Endothelial cell (in vitro differentiated cells): ENCODE measurements at regions not wholly inside any gene's neighbourhood (a gene's known extent, or its start where the extent isn't known, plus 50 kb on each side); places are given as distances from the start of the nearest gene placed in this dataset.

Source experiments
- DNase-seq: peaks from one replicate; pipeline ENCODE4 v3.0.0; 2021; ENCODE audit warnings: low spot score
- H3K27ac Mint-ChIP-seq: one replicate; pipeline ENCODE4 v1.8.0; 2021; ENCODE audit warnings: mixed read lengths, inconsistent platforms; ENCODE audit not compliant: unreplicated experiment
- H3K27me3 Mint-ChIP-seq: one replicate; pipeline ENCODE4 v1.8.0; 2021; ENCODE audit warnings: mild to moderate bottlenecking, moderate library complexity, mixed read lengths, inconsistent platforms; ENCODE audit not compliant: unreplicated experiment
- H3K36me3 Mint-ChIP-seq: one replicate; pipeline ENCODE4 v1.8.0; 2021; ENCODE audit warnings: mild to moderate bottlenecking, low read depth, mixed read lengths, inconsistent platforms; ENCODE audit not compliant: unreplicated experiment
- H3K4me1 Mint-ChIP-seq: one replicate; pipeline ENCODE4 v1.8.0; 2021; ENCODE audit warnings: mild to moderate bottlenecking, mixed read lengths, inconsistent platforms; ENCODE audit not compliant: unreplicated experiment
- H3K4me3 Mint-ChIP-seq: one replicate; pipeline ENCODE4 v1.8.0; 2021; ENCODE audit warnings: mild to moderate bottlenecking, mixed read lengths, inconsistent platforms; ENCODE audit not compliant: unreplicated experiment
- H3K9me3 Mint-ChIP-seq: one replicate; pipeline ENCODE4 v1.8.0; 2021; ENCODE audit warnings: mixed read lengths, inconsistent platforms; ENCODE audit not compliant: unreplicated experiment
- CTCF ChIP-seq: fragments of 200-600 bp; sonication (generic); IDR thresholded peaks from one replicate; pipeline ENCODE4 v1.5.0; 2021; ENCODE audit warnings: antibody characterized with exemption; ENCODE audit not compliant: unreplicated experiment

- Mint-ChIP-seq H3K4me3 (no peak overlapping the region), H3K27ac (no peak overlapping the region), H3K36me3 (no peaks in the 10 kb centered on the region), H3K9me3 (no peaks in the 10 kb centered on the region), H3K27me3 (no peaks in the 10 kb centered on the region), H3K4me1 (no peaks in the 10 kb centered on the region)
- peak; percentile 64 for TF ChIP-seq CTCF
- peak; percentile 72 for DNase-seq
Observed at GRCh38 chr18:11518788-11519685, 90.4 kb upstream of the SLC35G4 start.

- H3K4me1 Mint-ChIP-seq, result no peaks in the 10 kb centered on the region
- no peak for TF ChIP-seq CTCF
- no peaks in the 10 kb centered on the region for H3K36me3 Mint-ChIP-seq
- H3K27ac Mint-ChIP-seq, result no peak overlapping the region
- H3K4me3 Mint-ChIP-seq, result no peak overlapping the region
- no peak for DNase-seq
- H3K9me3 Mint-ChIP-seq, result no peaks in the 10 kb centered on the region
- H3K27me3 Mint-ChIP-seq, result no peaks in the 10 kb centered on the region
Observed at GRCh38 chr18:11517704-11518103, 91.7 kb upstream of the SLC35G4 start.

GRCh38 chr18:11516751-11517503, 92.5 kb upstream of the SLC35G4 start:
- no peak for DNase-seq
- Mint-ChIP-seq H3K4me1 (no peaks in the 10 kb centered on the region), H3K36me3 (no peaks in the 10 kb centered on the region), H3K4me3 (no peak overlapping the region), H3K27ac (no peak overlapping the region), H3K27me3 (no peaks in the 10 kb centered on the region), H3K9me3 (no peaks in the 10 kb centered on the region)
- no peak for TF ChIP-seq CTCF

GRCh38 chr18:11514267-11514666, 95.1 kb upstream of the SLC35G4 start:
- no peak overlapping the region for H3K27ac Mint-ChIP-seq
- H3K9me3 Mint-ChIP-seq, result no peaks in the 10 kb centered on the region
- H3K4me3 Mint-ChIP-seq, result no peak overlapping the region
- TF ChIP-seq CTCF, result no peak
- no peaks in the 10 kb centered on the region for H3K27me3 Mint-ChIP-seq
- no peaks in the 10 kb centered on the region for H3K4me1 Mint-ChIP-seq
- DNase-seq, result no peak
- H3K36me3 Mint-ChIP-seq, result no peaks in the 10 kb centered on the region
